HG02870 (cell line): ENCODE measurements at regions not wholly inside any gene's neighbourhood (a gene's known extent, or its start where the extent isn't known, plus 50 kb on each side); places are given as distances from the start of the nearest gene placed in this dataset.

ENCODE experiments used
- ATAC-seq: cut with Tn5 transposase; IDR thresholded peaks from one replicate; pipeline ENCODE4 v1.9.1; 2021; ENCODE audit warnings: mild to moderate bottlenecking, moderate library complexity; ENCODE audit not compliant: unreplicated experiment

DNA sequence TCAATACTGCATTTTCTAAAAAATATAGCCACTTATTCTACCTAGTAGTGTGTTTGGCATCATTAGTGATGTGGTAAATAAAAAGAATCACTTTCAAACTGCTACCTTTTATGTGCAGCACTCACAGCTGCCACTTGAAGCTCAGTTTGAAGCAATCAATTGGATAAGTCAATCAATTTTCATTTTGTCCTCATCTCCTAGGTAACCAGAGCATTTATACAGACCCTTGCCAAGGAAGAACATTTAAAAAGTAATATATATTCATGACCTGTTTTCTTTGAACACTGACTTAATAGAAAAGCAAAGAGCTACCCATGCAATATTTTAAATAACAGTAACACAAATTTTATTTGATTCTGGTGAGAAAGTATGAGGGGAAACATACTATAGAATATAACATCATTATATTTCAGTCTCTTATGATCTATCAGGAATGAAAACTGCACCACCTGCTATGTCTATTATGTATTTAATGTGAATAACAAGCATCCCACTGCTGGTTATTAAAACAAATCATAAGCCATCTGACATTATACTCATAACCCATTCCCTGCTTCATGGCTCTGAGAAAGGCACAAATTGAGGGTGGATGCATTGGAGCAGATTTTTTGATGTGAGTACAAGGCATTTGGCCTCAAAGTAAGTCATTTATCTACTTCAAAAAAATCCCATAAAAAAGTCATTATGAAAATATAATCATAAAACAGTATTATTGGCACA lies 168.4 kb upstream of the C21orf91 start:
- no peak for ATAC-seq

DNA sequence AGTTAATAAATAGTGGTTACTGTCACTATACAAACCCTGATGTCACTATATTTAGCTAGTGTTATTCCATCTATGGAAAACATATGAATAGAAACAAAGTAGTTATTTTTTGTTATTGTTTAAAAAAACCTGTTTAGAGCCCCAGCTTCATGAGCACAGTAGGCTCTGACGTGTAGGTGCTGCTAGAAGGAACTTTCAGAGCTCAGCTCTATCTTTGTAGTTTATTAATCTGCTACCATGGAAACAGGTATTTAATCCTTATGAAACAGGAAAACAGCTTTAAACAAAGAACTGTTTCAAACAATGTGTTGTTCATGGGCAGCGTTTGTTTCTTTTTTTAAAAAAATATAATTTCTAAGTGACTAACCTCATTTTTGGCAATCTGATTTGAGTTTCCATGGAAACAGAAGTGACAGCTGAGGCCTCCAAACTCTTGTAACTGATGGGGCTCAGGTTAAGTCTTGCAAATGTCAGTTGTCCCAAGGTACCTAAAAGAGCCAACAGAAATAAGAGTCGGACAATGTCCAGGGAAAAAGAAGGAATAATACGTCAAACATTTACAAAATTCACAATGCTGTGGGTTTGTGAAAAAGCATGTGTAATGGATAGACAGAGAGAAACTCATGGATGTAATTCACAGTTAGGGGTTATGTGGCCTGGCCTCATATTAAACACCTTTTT lies 162.0 kb upstream of the C21orf91 start:
- no peak for ATAC-seq

DNA sequence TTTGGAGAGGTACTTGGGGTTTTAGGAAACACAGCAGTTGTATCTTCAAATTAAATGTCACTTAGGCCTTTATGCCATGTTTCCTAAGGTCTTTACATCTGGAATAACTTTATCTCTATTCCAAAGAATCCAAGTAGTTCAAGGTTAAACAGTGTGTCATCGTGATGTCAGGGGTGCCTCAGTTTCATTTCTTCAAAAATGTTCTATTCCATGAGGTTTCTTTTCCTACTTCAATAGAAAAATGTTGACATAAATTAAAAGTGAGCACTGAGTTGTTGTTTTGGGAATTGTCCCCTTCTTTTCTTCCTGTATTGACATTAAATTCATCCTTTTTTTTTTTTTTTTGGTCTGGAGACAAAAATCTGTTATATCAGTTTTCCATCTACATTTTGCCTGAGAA lies 160.6 kb upstream of the C21orf91 start:
- ATAC-seq: no peak

DNA sequence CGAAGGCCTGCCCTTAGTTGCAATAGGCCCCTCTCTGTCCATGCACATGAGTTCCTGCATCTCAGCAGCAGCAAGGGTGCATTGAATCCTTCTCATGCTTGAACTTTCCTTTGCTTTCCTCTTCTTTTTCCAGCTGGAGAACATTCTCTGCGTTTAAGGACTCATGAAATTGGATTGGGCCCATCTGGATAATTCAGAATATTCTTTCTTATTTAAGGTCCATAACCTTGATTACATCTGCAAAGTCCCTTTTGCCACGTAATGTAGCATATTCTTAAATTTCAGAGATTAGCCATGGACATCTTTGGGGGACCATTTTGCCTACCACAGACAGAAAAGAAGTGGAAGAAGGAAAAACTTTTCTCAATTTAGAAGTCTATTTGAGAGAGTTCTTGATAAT lies 159.7 kb upstream of the C21orf91 start:
- no peak for ATAC-seq

DNA sequence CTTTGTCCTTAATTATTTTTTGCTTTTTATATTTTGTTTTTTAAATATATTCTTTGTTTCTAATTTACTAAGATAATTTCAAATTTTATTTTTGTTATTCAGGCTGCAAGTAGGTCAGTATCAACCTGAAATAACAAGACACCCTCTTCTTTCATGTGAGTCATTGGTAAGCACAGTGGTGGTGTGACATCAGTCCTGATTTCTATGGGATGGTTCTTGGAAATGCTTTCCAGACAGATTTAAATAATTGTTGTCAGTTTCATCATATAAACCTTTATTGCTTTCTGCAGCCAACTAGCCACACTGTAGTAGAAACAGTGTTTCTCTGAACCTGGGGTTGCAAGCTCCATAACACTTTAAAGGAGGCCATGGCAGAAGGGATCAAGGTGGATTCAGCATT lies 157.5 kb upstream of the C21orf91 start:
- no peak for ATAC-seq

DNA sequence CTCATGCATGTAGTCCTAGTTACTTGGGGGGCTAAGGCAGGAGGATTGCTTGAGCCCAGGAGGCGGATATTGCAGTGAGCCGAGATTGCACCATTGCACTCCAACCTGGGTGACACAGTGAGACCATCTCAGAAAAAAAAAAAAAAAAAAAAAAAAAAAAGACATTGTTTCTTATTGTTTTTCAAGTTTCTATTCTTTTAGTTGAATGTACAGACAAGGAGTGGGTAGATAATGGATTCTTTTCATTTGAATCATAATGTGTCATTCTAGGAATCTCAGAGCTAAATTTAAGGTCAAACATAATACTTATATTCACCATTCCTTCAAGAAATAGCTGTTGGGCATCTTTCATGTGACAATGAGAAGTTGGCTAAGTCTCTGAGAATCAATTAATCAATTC lies 157.0 kb upstream of the C21orf91 start:
- ATAC-seq: no peak

DNA sequence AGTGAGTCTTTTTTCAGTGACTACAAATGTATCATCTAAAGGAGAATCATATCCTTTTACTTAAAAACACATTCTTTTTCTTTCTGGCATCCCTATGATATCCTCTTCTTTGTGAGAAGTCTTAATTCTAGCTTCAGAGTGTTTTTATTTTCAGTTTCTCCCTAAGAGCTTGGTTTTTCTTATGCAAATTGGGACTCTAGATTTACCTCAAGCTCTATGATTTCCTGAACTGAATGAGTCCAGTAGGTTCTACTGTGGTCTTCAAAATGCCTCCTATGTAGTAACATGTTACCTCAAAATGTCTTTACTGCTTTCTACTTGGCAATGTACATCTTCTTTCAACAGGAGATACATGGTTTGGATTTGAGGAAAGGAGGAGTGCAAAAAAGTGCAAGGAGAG lies 148.2 kb upstream of the C21orf91 start:
- no peak for ATAC-seq

DNA sequence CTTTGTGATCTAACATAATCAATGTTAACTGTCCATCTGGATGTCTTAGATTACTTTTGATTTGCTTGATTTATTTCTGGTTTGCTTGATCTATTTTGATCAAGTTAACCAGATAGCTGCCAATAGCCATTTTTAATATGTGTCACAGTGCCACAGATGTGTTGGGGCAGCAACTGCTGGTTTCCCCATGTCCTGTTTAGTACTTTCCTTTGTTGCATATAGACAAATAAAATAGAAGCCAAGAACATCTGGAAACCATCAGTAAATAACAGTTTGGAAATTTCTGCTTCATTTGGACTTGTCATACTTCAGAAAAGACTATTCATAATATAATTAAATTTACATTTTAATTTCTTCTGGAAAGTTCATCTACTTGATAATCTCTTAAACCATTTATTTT lies 145.6 kb upstream of the C21orf91 start:
- no peak for ATAC-seq

DNA sequence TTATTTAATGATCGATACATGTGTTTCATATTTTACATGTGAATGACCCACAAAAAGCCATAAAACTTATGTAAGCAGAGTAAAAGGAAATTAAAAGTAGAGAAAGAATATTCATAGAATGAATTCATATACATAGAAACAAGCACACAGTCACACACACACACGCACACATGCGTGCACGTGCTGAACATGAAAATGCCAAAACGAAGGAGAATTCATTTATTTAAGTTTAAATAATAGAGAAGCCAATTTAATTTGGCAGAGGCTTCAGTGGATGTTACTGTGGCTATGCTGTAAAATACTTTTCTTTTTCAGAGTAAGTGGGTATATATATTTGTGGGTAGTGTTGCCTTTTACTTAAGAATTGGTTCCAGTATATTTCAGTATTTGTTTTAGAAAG lies 145.0 kb upstream of the C21orf91 start:
- ATAC-seq: no peak

DNA sequence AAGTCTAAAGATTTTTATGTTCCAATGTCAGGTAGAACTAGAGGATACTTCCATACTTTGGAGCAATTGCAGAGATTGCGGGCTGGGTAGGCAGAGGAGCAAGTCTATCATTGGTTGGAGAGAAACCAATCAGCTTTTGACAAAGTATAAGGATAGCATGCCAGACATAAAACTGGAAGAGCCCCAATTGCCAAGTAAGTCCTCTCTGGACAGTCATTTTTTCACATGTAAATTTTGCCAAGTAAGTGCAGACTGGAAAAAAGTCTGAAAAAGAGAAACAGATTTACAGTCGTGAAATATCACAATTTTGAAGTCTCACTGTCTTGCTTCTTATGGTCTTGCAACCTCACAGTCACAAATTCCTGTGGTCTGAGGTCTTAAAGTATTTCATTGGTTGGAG lies 131.4 kb upstream of the C21orf91 start:
- no peak for ATAC-seq

DNA sequence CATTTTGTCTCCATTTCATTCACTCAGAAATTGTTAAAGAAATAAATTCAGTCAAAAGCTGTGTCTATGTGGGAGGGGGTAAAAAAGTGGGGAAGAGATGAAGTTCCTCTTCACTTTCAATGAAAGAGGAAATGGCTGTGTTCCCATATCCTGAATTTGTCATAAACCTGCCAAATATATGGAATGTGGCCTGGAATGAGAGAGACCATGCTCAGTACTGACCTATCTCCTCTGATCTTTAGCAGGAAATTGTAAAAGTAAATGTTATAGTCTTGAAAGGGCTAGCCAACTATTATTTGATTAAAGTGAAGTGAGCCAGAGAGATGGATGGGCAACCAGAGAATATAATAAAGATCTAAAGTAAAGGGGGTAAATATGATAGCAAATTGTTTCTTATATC lies 130.3 kb upstream of the C21orf91 start:
- no peak for ATAC-seq

DNA sequence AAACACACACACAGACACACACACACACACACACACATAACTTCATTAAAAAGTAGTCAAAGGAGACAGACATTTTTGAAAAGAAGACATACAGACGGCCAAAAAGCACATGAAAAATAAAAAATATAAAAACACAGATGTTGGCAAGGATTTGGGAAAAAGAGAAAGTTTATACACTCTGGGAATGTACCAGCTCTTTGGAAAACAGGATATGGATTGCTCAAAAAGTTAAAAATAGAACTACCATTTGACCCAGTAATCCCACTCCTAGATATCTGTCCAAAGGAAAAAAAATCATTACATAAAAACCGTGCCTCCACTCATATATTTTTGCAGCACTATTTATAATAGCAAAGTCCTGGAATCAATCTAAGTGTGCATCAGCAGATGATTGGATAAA lies 128.4 kb upstream of the C21orf91 start:
- no peak for ATAC-seq

DNA sequence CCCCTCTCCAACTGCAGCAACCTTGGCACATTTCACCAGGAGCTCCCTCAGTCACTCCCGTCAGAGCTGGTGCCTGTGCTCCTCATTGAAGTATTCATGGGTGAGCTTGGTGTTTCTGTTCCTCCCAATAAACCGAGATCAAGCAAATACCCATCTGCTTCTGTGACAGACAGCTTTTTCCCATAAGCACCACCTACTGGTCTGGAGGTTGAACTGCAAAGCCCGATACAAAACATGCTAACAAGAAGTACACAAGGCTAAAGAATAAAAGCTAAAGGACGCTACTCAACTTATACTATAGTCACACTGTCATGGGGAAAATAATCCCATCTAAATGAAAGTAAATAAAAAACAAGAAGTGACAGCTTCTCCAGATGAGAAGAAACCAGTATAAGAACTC lies 111.9 kb upstream of the C21orf91 start:
- ATAC-seq: no peak

DNA sequence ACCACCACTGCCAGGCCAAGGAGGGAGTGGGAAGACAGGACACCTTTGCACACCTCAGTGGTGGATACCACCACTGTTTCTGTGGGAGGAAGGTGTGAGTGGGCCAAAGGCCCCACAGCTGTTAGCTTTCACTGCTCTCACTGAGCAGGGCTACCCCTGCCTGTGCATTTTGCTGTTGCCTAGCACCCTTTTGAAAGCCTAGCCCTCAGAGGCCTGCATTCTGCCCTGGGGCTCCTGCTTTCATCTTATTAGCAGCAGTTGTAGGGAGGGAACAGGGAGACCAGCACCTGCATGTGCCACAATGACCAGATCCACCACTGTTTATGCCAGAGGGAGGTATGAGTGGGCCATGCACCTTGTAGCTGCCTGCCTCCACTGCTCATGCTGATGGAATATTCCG lies 110.9 kb upstream of the C21orf91 start:
- no peak for ATAC-seq

DNA sequence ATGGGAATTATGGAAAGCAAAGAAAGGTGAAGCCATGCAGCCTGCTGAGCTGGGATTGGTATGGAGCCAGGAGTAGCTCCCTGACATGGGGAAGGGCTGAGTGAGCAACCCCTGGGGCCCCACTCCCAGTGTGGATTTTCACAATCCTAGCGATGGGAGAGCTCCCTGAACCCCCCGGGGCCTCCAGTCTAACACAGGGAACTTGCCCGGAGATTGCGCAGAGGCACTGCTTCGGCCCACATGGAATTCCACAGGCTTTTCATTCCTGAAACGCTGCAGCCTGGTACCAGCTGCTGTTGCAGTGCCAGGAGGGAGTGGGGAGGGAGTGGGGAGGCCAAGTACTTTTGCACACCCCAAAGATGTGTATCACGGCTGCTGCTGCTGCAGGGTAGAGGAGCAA lies 110.4 kb upstream of the C21orf91 start:
- no peak for ATAC-seq

DNA sequence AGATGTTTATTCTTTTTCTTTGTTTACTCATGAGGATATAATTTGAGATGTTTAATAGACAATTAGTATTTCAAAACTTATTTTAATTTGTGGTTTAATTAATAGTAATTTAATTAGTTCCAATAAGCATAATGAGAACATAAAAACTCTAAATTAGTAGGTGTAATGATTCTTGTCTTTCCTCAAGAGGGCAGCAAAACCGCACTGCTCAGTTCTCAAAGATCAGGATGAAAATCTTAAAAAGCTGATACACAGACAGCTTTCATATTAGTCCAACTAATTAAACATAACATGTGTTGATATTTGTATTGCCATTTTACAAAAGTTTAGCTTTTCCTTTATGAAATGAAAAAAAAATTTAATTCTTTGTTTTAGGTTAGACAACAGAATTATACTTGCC lies 106.7 kb upstream of the C21orf91 start:
- ATAC-seq: no peak

DNA sequence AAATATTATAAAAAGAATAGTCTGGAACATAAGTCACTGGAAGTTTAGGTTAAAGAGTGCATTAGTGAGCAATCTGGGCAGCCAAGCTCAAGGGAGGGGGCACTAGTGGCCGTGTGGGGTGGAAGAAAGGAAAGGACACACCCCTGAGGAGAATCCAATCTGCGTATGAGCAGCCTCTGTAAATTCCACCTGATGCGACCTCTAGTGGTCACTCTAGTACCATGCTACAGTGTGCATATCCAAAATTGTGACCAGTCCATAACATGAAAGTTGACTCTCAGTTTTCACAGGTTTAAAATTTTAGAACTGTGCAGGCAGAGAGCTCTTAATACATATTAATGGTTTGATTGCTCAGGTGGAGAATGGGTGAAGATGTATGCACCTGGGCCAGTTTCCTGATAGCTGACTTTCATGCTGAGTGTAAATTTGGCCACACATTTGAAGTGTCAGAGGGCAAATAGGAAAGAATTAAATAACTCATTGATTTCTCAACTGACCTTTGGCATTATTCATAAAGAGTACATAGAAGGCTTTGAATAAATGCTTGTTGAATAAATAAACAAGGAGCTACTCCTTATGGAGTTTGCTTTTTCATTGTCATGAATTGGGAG lies 105.9 kb upstream of the C21orf91 start:
- ATAC-seq: peak; percentile 97

DNA sequence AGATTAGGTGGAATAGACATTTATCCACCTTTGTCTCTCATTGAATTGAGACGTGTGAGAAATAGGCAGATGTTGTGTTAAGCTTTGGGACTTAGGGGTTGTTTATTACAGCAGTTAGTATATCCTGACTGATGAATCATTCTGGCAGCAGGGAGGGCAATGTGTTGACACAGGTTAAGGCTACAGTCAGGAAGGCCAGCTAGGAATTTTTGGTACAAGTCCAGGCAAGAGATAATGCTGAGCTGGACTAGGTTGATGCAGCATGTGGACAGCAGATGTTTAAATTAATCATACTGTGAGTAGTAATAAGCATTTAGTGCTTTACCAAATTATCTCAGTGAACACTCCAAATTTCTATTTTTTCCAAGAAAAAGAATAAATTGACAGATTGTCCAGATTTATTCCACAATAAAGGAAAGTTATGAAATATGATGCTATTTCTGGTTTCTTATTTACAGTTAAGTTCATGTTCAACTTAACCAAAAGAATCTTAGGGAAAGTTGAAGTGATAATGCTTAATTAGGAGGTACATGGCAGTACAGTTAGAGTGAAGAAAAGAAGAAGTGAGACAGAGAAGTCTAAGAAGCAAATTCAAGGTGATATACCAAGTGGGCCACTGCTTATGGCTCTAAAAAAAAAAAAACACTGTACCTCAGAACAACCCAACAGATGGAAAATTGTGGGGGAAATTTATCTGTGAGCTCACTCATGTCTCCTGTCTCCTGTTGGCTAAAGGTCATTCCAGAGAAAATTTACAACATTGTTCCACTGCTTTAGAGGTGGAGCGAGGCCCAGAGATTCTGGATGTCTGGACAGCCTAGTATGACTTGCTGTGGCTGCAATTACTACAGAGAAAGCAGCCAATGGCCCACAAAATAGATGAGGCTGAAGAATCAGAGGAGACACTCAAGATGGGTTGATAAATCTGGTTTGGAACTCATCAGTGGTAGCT lies 102.7 kb upstream of the C21orf91 start:
- no peak for ATAC-seq

DNA sequence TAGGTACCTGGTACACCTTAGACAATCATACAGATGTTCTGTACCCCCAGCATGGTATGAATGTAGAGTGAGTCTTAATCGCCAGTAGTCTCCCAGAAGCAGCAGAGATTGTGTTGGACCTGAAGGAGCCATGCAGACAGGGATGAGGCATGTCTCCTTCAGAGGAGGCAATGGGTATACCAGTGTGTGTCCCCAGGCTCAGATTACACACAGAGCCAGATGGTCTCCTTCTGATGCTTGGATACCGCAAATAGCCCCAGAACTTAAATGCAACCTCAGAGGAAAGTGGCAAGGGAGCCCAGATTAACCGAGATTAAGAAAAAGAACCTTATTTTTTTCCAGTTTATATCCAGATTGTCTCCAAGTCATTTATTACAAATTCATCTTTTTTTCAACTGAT lies 96.8 kb upstream of the C21orf91 start:
- ATAC-seq: no peak

DNA sequence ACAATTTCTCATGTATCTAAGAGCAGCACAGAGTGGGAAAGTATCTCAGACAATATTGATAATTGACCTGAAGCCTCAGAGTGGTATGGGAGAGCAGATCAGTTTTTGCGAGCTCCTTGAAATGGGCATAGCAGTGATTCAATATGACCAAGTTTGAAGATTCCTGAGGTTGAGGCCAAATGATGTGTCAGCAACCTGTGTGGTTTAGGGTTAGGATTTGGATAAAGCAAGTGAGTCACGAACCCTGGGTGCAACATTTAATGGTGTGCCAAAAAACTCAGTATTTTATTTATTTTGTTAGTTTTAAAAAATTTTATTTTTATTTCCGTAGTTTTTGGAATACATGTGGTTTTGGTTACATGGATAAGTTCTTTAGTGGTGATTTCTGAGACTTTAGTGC lies 92.5 kb upstream of the C21orf91 start:
- ATAC-seq: no peak

DNA sequence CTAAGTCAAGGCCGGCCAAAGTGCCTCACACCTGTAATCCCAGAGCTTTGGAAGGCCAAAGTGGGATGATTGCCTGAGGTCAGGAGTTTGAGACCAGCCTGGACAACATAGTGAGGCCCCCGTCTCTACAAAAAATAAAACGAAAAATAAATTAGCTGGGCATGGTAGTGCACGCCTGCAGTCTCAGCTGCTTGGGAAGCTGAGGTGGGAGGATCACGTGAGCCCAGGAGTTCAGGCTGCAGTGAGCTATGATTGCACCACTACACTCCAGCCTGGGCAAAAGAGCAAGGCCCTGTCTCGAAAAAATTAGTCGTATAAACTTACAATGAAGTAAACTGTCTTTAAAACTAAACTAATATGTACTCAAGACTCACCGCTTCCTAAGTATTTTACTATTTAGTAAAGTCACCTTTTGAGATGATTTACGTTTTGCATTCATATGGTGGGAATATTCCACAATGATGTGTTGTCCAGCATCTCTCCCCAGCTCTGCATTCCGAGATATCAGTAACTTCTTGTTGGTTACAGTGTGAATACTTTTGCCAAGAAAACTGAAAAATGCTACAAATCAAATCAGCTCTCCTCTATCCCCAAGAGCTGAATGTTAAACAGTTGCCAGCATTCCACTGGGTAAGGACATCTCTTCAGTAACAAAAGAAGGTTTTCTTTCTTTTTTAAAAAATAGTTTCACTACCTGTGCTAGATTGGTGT lies 84.9 kb upstream of the C21orf91 start:
- ATAC-seq: no peak
